ENCODE measurements at regions not wholly inside any gene's neighbourhood (a gene's known extent, or its start where the extent isn't known, plus 50 kb on each side); places are given as distances from the start of the nearest gene placed in this dataset.

- intact Hi-C loops (cut with micrococcal nuclease; ENCODE audit: unreplicated experiment) (no loop called here), in situ Hi-C loops (cut with HindIII; ENCODE audit: low pct_unique_long_range_greater_than_20kb, low sequenced_read_pairs) (no loop called here)
- no peak overlapping the region for H3K4me3 ChIP-seq (ENCODE audit: low read depth in 2 of 2, low read length in 2 of 2)
- no peaks in the 10 kb centered on the region for H3K9me3 ChIP-seq (ENCODE audit: control insufficient read depth, insufficient read depth, low read depth, low read length)
- DNase-seq (ENCODE audit: low read depth, low spot score), result no peak
- no peaks in the 10 kb centered on the region for H3K36me3 ChIP-seq (ENCODE audit: control insufficient read depth, insufficient read depth, low read length)
- no peaks in the 10 kb centered on the region; the same call in 1 of the 2 replicates for H3K27me3 ChIP-seq (ENCODE audit: control insufficient read depth, insufficient read depth, low read length)
- ChIA-PET CTCF (no interaction called here), POLR2A (no interaction called here)
- no peak for ATAC-seq
- no peaks in the 10 kb centered on the region for H3K4me1 ChIP-seq (ENCODE audit: control insufficient read depth, insufficient read depth, low read length)
- no peak for TF ChIP-seq TCF7L2 (IDR thresholded peaks at IDR 0.05; ENCODE audit: low read depth, low read length)
- no peak for TF ChIP-seq CTCF (IDR thresholded peaks at IDR 0.05)
- no peak for TF ChIP-seq REST (IDR thresholded peaks at IDR 0.05; ENCODE audit: insufficient read depth in 1 of 2, low read depth in 2 of 2, low read length in 1 of 2)
- no peak for TF ChIP-seq SIN3A (IDR thresholded peaks at IDR 0.05; ENCODE audit: borderline replicate concordance, insufficient read depth, low read depth, low read length)
- TF ChIP-seq POLR2AphosphoS5 (IDR thresholded peaks at IDR 0.05; ENCODE audit: low read depth, low read length), result no peak
- H3K27ac ChIP-seq (ENCODE audit: low read length), result no peak overlapping the region
- BruUV-seq (replicated peaks), result no TSS peak
Measured at GRCh38 chr1:229164836-229165735, 105.8 kb upstream of the RAB4A start.

- H3K27me3 ChIP-seq (ENCODE audit: control insufficient read depth, insufficient read depth, low read length), result no peaks in the 10 kb centered on the region; the same call in 1 of the 2 replicates
- DNase-seq (ENCODE audit: low read depth, low spot score), result no peak
- POLR2A ChIA-PET, result no interaction called here
- no peak for ATAC-seq
- CTCF ChIA-PET, result no interaction called here
- no peaks in the 10 kb centered on the region for H3K9me3 ChIP-seq (ENCODE audit: control insufficient read depth, insufficient read depth, low read depth, low read length)
- H3K4me3 ChIP-seq (ENCODE audit: low read depth in 2 of 2, low read length in 2 of 2), result no peak overlapping the region
- BruUV-seq (replicated peaks), result no TSS peak
- in situ Hi-C loops (cut with HindIII; ENCODE audit: low pct_unique_long_range_greater_than_20kb, low sequenced_read_pairs) (no loop called here), intact Hi-C loops (cut with micrococcal nuclease; ENCODE audit: unreplicated experiment) (no loop called here)
- no peaks in the 10 kb centered on the region for H3K36me3 ChIP-seq (ENCODE audit: control insufficient read depth, insufficient read depth, low read length)
- no peaks in the 10 kb centered on the region for H3K4me1 ChIP-seq (ENCODE audit: control insufficient read depth, insufficient read depth, low read length)
- TF ChIP-seq REST (IDR thresholded peaks at IDR 0.05; ENCODE audit: insufficient read depth in 1 of 2, low read depth in 2 of 2, low read length in 1 of 2) (no peak), POLR2AphosphoS5 (IDR thresholded peaks at IDR 0.05; ENCODE audit: low read depth, low read length) (no peak), TCF7L2 (IDR thresholded peaks at IDR 0.05; ENCODE audit: low read depth, low read length) (no peak), SIN3A (IDR thresholded peaks at IDR 0.05; ENCODE audit: borderline replicate concordance, insufficient read depth, low read depth, low read length) (no peak), CTCF (IDR thresholded peaks at IDR 0.05) (no peak)
- H3K27ac ChIP-seq (ENCODE audit: low read length), result no peak overlapping the region
Measured at GRCh38 chr1:229167318-229167717, 103.6 kb upstream of the RAB4A start.

Data from Panc1 (cell line).